ENCODE measurements at regions not wholly inside any gene's neighbourhood (a gene's known extent, or its start where the extent isn't known, plus 50 kb on each side); places are given as distances from the start of the nearest gene placed in this dataset.
"Not testable (repeated sequence)": the region's sequence is repeated elsewhere in the genome, so short reads cannot be mapped to it uniquely, and the experiment has no call there.

- Histone ChIP-seq H3K4ac (ENCODE audit: low read depth, low read length) (no peak overlapping the region), H3K79me2 (ENCODE audit: insufficient read depth, low read length) (no peaks in the 10 kb centered on the region), H2AK5ac (ENCODE audit: insufficient read length, low read length) (no peak overlapping the region), H2BK120ac (ENCODE audit: low read depth, low read length, poor library complexity, severe bottlenecking) (no peak overlapping the region), H2BK5ac (ENCODE audit: insufficient read length, low read length) (no peak overlapping the region), H2BK15ac (ENCODE audit: low read depth, low read length) (no peak overlapping the region), H3K27me3 (ENCODE audit: insufficient read depth, low read length) (no peaks in the 10 kb centered on the region), H3T11ph (ENCODE audit: low read length) (no peak overlapping the region), H4K20me1 (ENCODE audit: control insufficient read depth, insufficient read depth, insufficient read length) (no peaks in the 10 kb centered on the region), H3K27ac (ENCODE audit: insufficient read length, low read depth, low read length) (no peak overlapping the region), H3K23ac (ENCODE audit: insufficient read length, low read depth, low read length) (no peak overlapping the region), H3K79me1 (ENCODE audit: insufficient read depth, low read depth, low read length, poor library complexity, severe bottlenecking) (no peaks in the 10 kb centered on the region), H3K23me2 (ENCODE audit: insufficient read length, low read depth, low read length, poor library complexity, severe bottlenecking) (no peaks in the 10 kb centered on the region), H3K18ac (ENCODE audit: insufficient read length, low read depth, low read length) (no peak overlapping the region), H4K91ac (ENCODE audit: insufficient read length, low read depth, low read length) (no peak overlapping the region), H3K9ac (ENCODE audit: extremely low read depth, insufficient read length, low read length) (no peak overlapping the region), H2BK20ac (ENCODE audit: low read depth, low read length, poor library complexity, severe bottlenecking) (no peak overlapping the region), H3K14ac (ENCODE audit: insufficient read depth, low read length) (no peak overlapping the region), H2BK12ac (ENCODE audit: insufficient read length, low read depth, low read length) (no peak overlapping the region), H3K4me1 (ENCODE audit: insufficient read depth, low read length) (peaks cover 9% of the 10 kb centered on the region; the same call in 1 of the 2 replicates), H3K4me2 (ENCODE audit: insufficient read depth, insufficient read length, low read length) (no peak overlapping the region), H2AFZ (ENCODE audit: low read length) (no peak overlapping the region), H3K56ac (ENCODE audit: insufficient read length, low read depth, low read length) (no peak overlapping the region), H4K8ac (replicated peaks; ENCODE audit: insufficient read length, low read depth, low read length) (no peak overlapping the region), H4K5ac (ENCODE audit: insufficient read length, low read depth, low read length) (no peak overlapping the region), H3K9me3 (ENCODE audit: control insufficient read depth, low read depth, low read length) (no peaks in the 10 kb centered on the region)
- 0 out of 7 replicates have a peak, but pooled peaks cover 0 to 4% (median 3%) of the 10 kb centered on the region in 3 experiments for H3K36me3 Mint-ChIP-seq (ENCODE audit: insufficient read depth in 1 of 3, low read depth in 3 of 3)
- DNase-seq, result no peak
- peaks cover 44 to 48% of the 10 kb centered on the region in 2 experiments for H3K4me1 Mint-ChIP-seq
- no peak for TF ChIP-seq CTCF (conservative IDR thresholded peaks at IDR 0.05)
- WGBS (ENCODE audit: extremely low coverage, insufficient read length, low lambda C conversion rate), result no CpG with 5 or more reads among the region's 6 CpGs
- H3K9me3 Mint-ChIP-seq, result no peaks in the 10 kb centered on the region; a peak in 2 of 5 replicates
- H3K27me3 Mint-ChIP-seq (ENCODE audit: low read depth), result no peaks in the 10 kb centered on the region
- no peak overlapping the region for H3K4me3 Mint-ChIP-seq
- H3K27ac Mint-ChIP-seq, result peak overlapping the region in 1 of 3 experiments; percentile 72; a peak in 2 of 7 replicates
Measured at GRCh38 chr4:174383783-174384182, 100.1 kb downstream of the CEP44 start.

- not testable (repeated sequence) for H2BK12ac ChIP-seq (ENCODE audit: insufficient read length, low read depth, low read length); H3K27me3 Mint-ChIP-seq (ENCODE audit: low read depth); H3K18ac ChIP-seq (ENCODE audit: insufficient read length, low read depth, low read length); H3K23me2 ChIP-seq (ENCODE audit: insufficient read length, low read depth, low read length, poor library complexity, severe bottlenecking); H3T11ph ChIP-seq (ENCODE audit: low read length); H2AK5ac ChIP-seq (ENCODE audit: insufficient read length, low read length); H3K56ac ChIP-seq (ENCODE audit: insufficient read length, low read depth, low read length); H2BK20ac ChIP-seq (ENCODE audit: low read depth, low read length, poor library complexity, severe bottlenecking); H2BK120ac ChIP-seq (ENCODE audit: low read depth, low read length, poor library complexity, severe bottlenecking); H3K14ac ChIP-seq (ENCODE audit: insufficient read depth, low read length); H3K27me3 ChIP-seq (ENCODE audit: insufficient read depth, low read length); H3K9me3 ChIP-seq (ENCODE audit: control insufficient read depth, low read depth, low read length); H2BK15ac ChIP-seq (ENCODE audit: low read depth, low read length); H4K91ac ChIP-seq (ENCODE audit: insufficient read length, low read depth, low read length); H2AFZ ChIP-seq (ENCODE audit: low read length); DNase-seq; H3K4ac ChIP-seq (ENCODE audit: low read depth, low read length); H3K4me1 ChIP-seq (ENCODE audit: insufficient read depth, low read length); H3K4me3 Mint-ChIP-seq; H4K8ac ChIP-seq (replicated peaks; ENCODE audit: insufficient read length, low read depth, low read length); H3K79me1 ChIP-seq (ENCODE audit: insufficient read depth, low read depth, low read length, poor library complexity, severe bottlenecking); H3K4me2 ChIP-seq (ENCODE audit: insufficient read depth, insufficient read length, low read length); H2BK5ac ChIP-seq (ENCODE audit: insufficient read length, low read length); H3K9ac ChIP-seq (ENCODE audit: extremely low read depth, insufficient read length, low read length); H3K23ac ChIP-seq (ENCODE audit: insufficient read length, low read depth, low read length); H3K9me3 Mint-ChIP-seq; H3K79me2 ChIP-seq (ENCODE audit: insufficient read depth, low read length); H3K27ac ChIP-seq (ENCODE audit: insufficient read length, low read depth, low read length); H4K20me1 ChIP-seq (ENCODE audit: control insufficient read depth, insufficient read depth, insufficient read length); H4K5ac ChIP-seq (ENCODE audit: insufficient read length, low read depth, low read length); H3K36me3 Mint-ChIP-seq (ENCODE audit: insufficient read depth in 1 of 3, low read depth in 3 of 3)
- no CpG with 5 or more reads among the region's 6 CpGs for WGBS (ENCODE audit: extremely low coverage, insufficient read length, low lambda C conversion rate)
- Mint-ChIP-seq H3K4me1 (peaks cover 44 to 51% of the 10 kb centered on the region in 2 experiments), H3K27ac (peak overlapping the region in 1 of 3 experiments; percentile 35; a peak in 2 of 7 replicates)
Measured at GRCh38 chr4:174382938-174383605, 99.4 kb downstream of the CEP44 start.

Data from H9 (cell line).